H1 (cell line): ENCODE measurements at regions not wholly inside any gene's neighbourhood (a gene's known extent, or its start where the extent isn't known, plus 50 kb on each side); places are given as distances from the start of the nearest gene placed in this dataset.

Source experiments
- CTCF ChIA-PET: fragments of 300-600 bp; sonication (Branson Sonifier 250); formaldehyde crosslinking; loops from one replicate; lab custom pipeline; 2021; ENCODE audit not compliant: partially characterized antibody; lab: Charles Lee
- POLR2A ChIA-PET: fragments of 300-600 bp; sonication (Branson Sonifier 250); formaldehyde crosslinking; loops from one replicate; lab custom pipeline; 2021; ENCODE audit warnings: inconsistent platforms; ENCODE audit not compliant: partially characterized antibody; lab: Charles Lee
- DNase-seq, 2 experiments: peaks; one replicate each; pipeline versions ENCODE4 v3.0.0 to v3.0.0-alpha.2; 2010 to 2022; ENCODE audit warnings: low spot score in 2 of 2, low read depth in 1 of 2, mixed read lengths in 1 of 2
- FAIRE-seq: peaks from 2 replicates; lab custom pipeline; 2011; peaks lifted over from hg19 to GRCh38; lab: Jason Lieb, UNC
- H2AFZ ChIP-seq: 2 replicates; pipeline ENCODE4 v1.8.1; 2012; ENCODE audit warnings: low read length, inconsistent platforms
- H2AK5ac ChIP-seq: 2 replicates; pipeline ENCODE4 v1.6.1; 2013; ENCODE audit warnings: low read depth, low read length
- H2BK120ac ChIP-seq: replicated peaks from 2 replicates; pipeline ENCODE3; 2013; ENCODE audit warnings: low read depth, low read length, inconsistent platforms
- H2BK12ac ChIP-seq: 2 replicates; pipeline ENCODE4 v1.6.1; 2013; ENCODE audit warnings: low read depth, low read length
- H2BK15ac ChIP-seq: 2 replicates; pipeline ENCODE4 v1.6.1; 2013; ENCODE audit warnings: low read length
- H2BK20ac ChIP-seq: 2 replicates; pipeline ENCODE4 v1.6.1; 2013; ENCODE audit warnings: low read length
- H2BK5ac ChIP-seq: 2 replicates; pipeline ENCODE4 v1.6.1; 2013; ENCODE audit warnings: low read depth, low read length
- H3K14ac ChIP-seq: 2 replicates; pipeline ENCODE4 v1.6.1; 2013; ENCODE audit warnings: inconsistent platforms; ENCODE audit not compliant: insufficient read length
- H3K18ac ChIP-seq: 2 replicates; pipeline ENCODE4 v1.6.1; 2013; ENCODE audit warnings: low read length; ENCODE audit errors: extremely low read depth
- H3K23ac ChIP-seq: 2 replicates; pipeline ENCODE4 v1.6.1; 2013; ENCODE audit warnings: inconsistent platforms; ENCODE audit not compliant: insufficient read length
- H3K23me2 ChIP-seq: 2 replicates; pipeline ENCODE4 v1.6.1; 2013; ENCODE audit warnings: low read depth, low read length
- H3K27ac ChIP-seq: 2 replicates; pipeline ENCODE4 v1.6.1; 2011; ENCODE audit warnings: low read depth, low read length, inconsistent platforms
- H3K27me3 ChIP-seq, 4 experiments: replicated peaks in 1 of 4; 1 replicate in 1 of 4; 2 replicates in 3 of 4; pipeline versions ENCODE4 v1.6.1 to v1.8.1; 2011 to 2013; ENCODE audit warnings: low read length in 3 of 4, mild to moderate bottlenecking in 3 of 4, inconsistent platforms in 2 of 4, mixed read lengths in 2 of 4, moderate library complexity in 1 of 4; ENCODE audit not compliant: control insufficient read depth in 3 of 4, insufficient read depth in 3 of 4; ENCODE audit errors: extremely low read depth in 1 of 4
- H3K36me3 ChIP-seq, 4 experiments: 2 replicates each; pipeline versions ENCODE4 v1.6.1 to v1.8.1; 2011 to 2013; ENCODE audit warnings: mild to moderate bottlenecking in 4 of 4, low read length in 3 of 4, moderate library complexity in 2 of 4, control low read depth in 1 of 4, inconsistent platforms in 1 of 4; ENCODE audit not compliant: insufficient read depth in 4 of 4, control insufficient read depth in 2 of 4
- H3K4ac ChIP-seq: replicated peaks from 2 replicates; pipeline ENCODE3; 2013; ENCODE audit warnings: low read length, low read depth, mixed read lengths, inconsistent platforms; ENCODE audit not compliant: insufficient read length
- H3K4me1 ChIP-seq, 4 experiments: replicated peaks in 1 of 4; 1 replicate in 1 of 4; 2 replicates in 3 of 4; pipeline versions ENCODE4 v1.6.1 to v1.8.1; 2011 to 2013; ENCODE audit warnings: low read length in 3 of 4, inconsistent platforms in 2 of 4, mixed read lengths in 1 of 4; ENCODE audit not compliant: insufficient read depth in 4 of 4, control insufficient read depth in 3 of 4
- H3K4me2 ChIP-seq, 2 experiments: 2 replicates each; pipeline versions ENCODE4 v1.6.1 to v1.8.1; 2011 to 2013; ENCODE audit warnings: low read depth in 2 of 2, low read length in 2 of 2, control low read depth in 1 of 2, inconsistent platforms in 1 of 2, mild to moderate bottlenecking in 1 of 2; ENCODE audit not compliant: insufficient read depth in 1 of 2
- H3K4me3 ChIP-seq, 4 experiments: fragments of 200-600, 300-600 bp in 1 of 4; sonication (generic), shearing (Covaris generic), sonication (Bioruptor Twin) in 1 of 4; 2 replicates each; pipeline versions ENCODE4 v1.5.1 to v1.8.1; 2011 to 2016; ENCODE audit warnings: low read length in 4 of 4, low read depth in 3 of 4, control low read depth in 2 of 4, inconsistent platforms in 2 of 4, mild to moderate bottlenecking in 2 of 4, mixed read lengths in 1 of 4, moderate library complexity in 1 of 4; ENCODE audit not compliant: insufficient read depth in 2 of 4; ENCODE audit errors: extremely low read depth in 1 of 4
- H3K56ac ChIP-seq: replicated peaks from 2 replicates; pipeline ENCODE3; 2013; ENCODE audit warnings: low read depth, mild to moderate bottlenecking, mixed read lengths, low read length, inconsistent platforms; ENCODE audit not compliant: insufficient read length
- H3K79me1 ChIP-seq: 2 replicates; pipeline ENCODE4 v1.6.1; 2013; ENCODE audit warnings: low read depth, low read length, control low read depth
- H3K79me2 ChIP-seq, 2 experiments: 2 replicates each; pipeline versions ENCODE4 v1.6.1 to v1.8.1; 2012 to 2013; ENCODE audit warnings: low read length in 2 of 2, mild to moderate bottlenecking in 2 of 2, inconsistent platforms in 1 of 2; ENCODE audit not compliant: insufficient read depth in 2 of 2, control insufficient read depth in 1 of 2
- H3K9ac ChIP-seq, 4 experiments: replicated peaks in 1 of 4; 1 replicate in 1 of 4; 2 replicates in 3 of 4; pipeline versions ENCODE4 v1.6.1 to v1.8.1; 2011 to 2013; ENCODE audit warnings: low read depth in 3 of 4, low read length in 3 of 4, control low read depth in 2 of 4, mild to moderate bottlenecking in 2 of 4, moderate library complexity in 2 of 4, inconsistent platforms in 1 of 4; ENCODE audit errors: extremely low read depth in 1 of 4
- H3K9me3 ChIP-seq, 2 experiments: 2 replicates each; pipeline versions ENCODE4 v1.6.1 to v1.8.1; 2012 to 2013; ENCODE audit warnings: mild to moderate bottlenecking in 2 of 2, moderate library complexity in 2 of 2, control low read depth in 1 of 2, inconsistent platforms in 1 of 2, low read depth in 1 of 2, low read length in 1 of 2, mixed read lengths in 1 of 2; ENCODE audit not compliant: insufficient read depth in 2 of 2
- H4K20me1 ChIP-seq, 2 experiments: replicated peaks in 1 of 2; 2 replicates each; pipeline versions ENCODE3 to v1.8.1; 2011 to 2013; ENCODE audit warnings: inconsistent platforms in 2 of 2, low read length in 2 of 2, mild to moderate bottlenecking in 1 of 2; ENCODE audit not compliant: insufficient read depth in 2 of 2, control insufficient read depth in 1 of 2
- H4K5ac ChIP-seq: 2 replicates; pipeline ENCODE4 v1.6.1; 2013; ENCODE audit warnings: low read length, low read depth, mixed read lengths, inconsistent platforms; ENCODE audit not compliant: insufficient read length
- H4K8ac ChIP-seq: 2 replicates; pipeline ENCODE4 v1.8.0; 2013; ENCODE audit warnings: mild to moderate bottlenecking, moderate library complexity, low read length, inconsistent platforms; ENCODE audit not compliant: insufficient read depth; ENCODE audit errors: extremely low read depth
- H4K91ac ChIP-seq: replicated peaks from 2 replicates; pipeline ENCODE3; 2013; ENCODE audit warnings: low read length, mixed read lengths, inconsistent platforms; ENCODE audit not compliant: insufficient read length
- ATF3 ChIP-seq: IDR thresholded peaks from 2 replicates; pipeline ENCODE4 v1.6.1; 2011; ENCODE audit warnings: low read depth, mild to moderate bottlenecking, low read length; ENCODE audit not compliant: insufficient read depth
- KDM4A ChIP-seq: IDR thresholded peaks from one replicate; pipeline ENCODE4 v1.7.1; 2012; ENCODE audit warnings: low read depth, mild to moderate bottlenecking, moderate library complexity, low read length, inconsistent platforms; ENCODE audit not compliant: severe bottlenecking
- WGBS, 2 experiments: shearing (Covaris generic) in 1 of 2; methylation state at CpG; one replicate each; pipeline versions ENCODE4 v1.1.6 to v1.1.7; 2013 to 2015; ENCODE audit warnings: low lambda C conversion rate in 2 of 2, mixed read lengths in 2 of 2, inconsistent platforms in 1 of 2, low coverage in 1 of 2, missing lambda C conversion rate in 1 of 2; ENCODE audit not compliant: insufficient replicate concordance in 2 of 2, insufficient coverage in 1 of 2, insufficient read length in 1 of 2; ENCODE audit errors: extremely low coverage in 1 of 2, missing lambda C conversion rate in 1 of 2; 5-methylcytosine and 5-hydroxymethylcytosine counted together

GRCh38 chr6:112613410-112613809 is 266.3 kb downstream of the RFPL4B start:
- H3K27ac ChIP-seq: no peak overlapping the region
- no peak for DNase-seq
- H3K36me3 ChIP-seq: no peaks in the 10 kb centered on the region
- no peaks in the 10 kb centered on the region for H3K4me1 ChIP-seq
- H4K20me1 ChIP-seq: no peaks in the 10 kb centered on the region
- H2BK12ac ChIP-seq: no peak overlapping the region
- no peak overlapping the region for H3K4me2 ChIP-seq
- no peak overlapping the region for H3K23ac ChIP-seq
- H3K79me2 ChIP-seq: no peaks in the 10 kb centered on the region
- no peak overlapping the region for H3K4ac ChIP-seq
- no peak overlapping the region for H2AK5ac ChIP-seq
- no peak overlapping the region for H4K8ac ChIP-seq
- H3K14ac ChIP-seq: no peak overlapping the region
- H3K4me3 ChIP-seq: no peak overlapping the region
- no peak overlapping the region for H2BK20ac ChIP-seq
- no peak for TF ChIP-seq ATF3
- TF ChIP-seq KDM4A: no peak
- no peak overlapping the region for H2BK120ac ChIP-seq
- CTCF ChIA-PET: no interaction called here
- no peaks in the 10 kb centered on the region for H3K27me3 ChIP-seq
- H2AFZ ChIP-seq: no peak overlapping the region
- H3K9me3 ChIP-seq: peaks cover 14 to 17% of the 10 kb centered on the region in 2 experiments
- no peak overlapping the region for H2BK15ac ChIP-seq
- no peak for FAIRE-seq
- no peaks in the 10 kb centered on the region for H3K79me1 ChIP-seq
- POLR2A ChIA-PET: no interaction called here
- H4K91ac ChIP-seq: no peak overlapping the region
- no peak overlapping the region for H2BK5ac ChIP-seq
- H4K5ac ChIP-seq: no peak overlapping the region
- H3K23me2 ChIP-seq: no peaks in the 10 kb centered on the region
- 92% methylated on average over 2 of the region's 2 CpGs; no CpG with 5 or more reads in 1 of the 2 experiments for WGBS, 2 experiments
- no peak overlapping the region for H3K56ac ChIP-seq
- no peak overlapping the region for H3K18ac ChIP-seq
- H3K9ac ChIP-seq: no peak overlapping the region
